IMR-90 (cell line): ENCODE measurements at regions not wholly inside any gene's neighbourhood (a gene's known extent, or its start where the extent isn't known, plus 50 kb on each side); places are given as distances from the start of the nearest gene placed in this dataset.

Source experiments
- ATAC-seq: fragments of 200-7000 bp; cut with Tn5 transposase; 2 replicates; pipeline ENCODE4 v1.9.1; 2020; ENCODE audit warnings: low read depth, mild to moderate bottlenecking, moderate library complexity
- BruUV-seq: library from RNA; stranded (reverse); fragments of 400-500 nt; replicated peaks from 2 replicates; lab custom pipeline; 2021; lab: Mats Ljungman, UMichigan
- CTCF ChIA-PET: fragments of 300-600 bp; formaldehyde crosslinking; extraction: SDS; loops from one replicate; lab custom pipeline; 2021; ENCODE audit warnings: antibody characterized with exemption; lab: Yijun Ruan, JAX
- POLR2A ChIA-PET: fragments of 300-600 bp; sonication (Branson Sonifier 250); formaldehyde crosslinking; loops from one replicate; lab custom pipeline; 2022; ENCODE audit warnings: antibody characterized with exemption; ENCODE audit not compliant: unreplicated experiment; lab: Charles Lee
- DNase-seq: peaks from one replicate; pipeline ENCODE4 v3.0.0; 2013
- H2AFZ ChIP-seq: replicated peaks from 2 replicates; pipeline ENCODE3; 2013; ENCODE audit warnings: low read length, mild to moderate bottlenecking; ENCODE audit not compliant: poor library complexity
- H2AK5ac ChIP-seq: 2 replicates; pipeline ENCODE4 v1.6.1; 2013; ENCODE audit warnings: low read depth, low read length, inconsistent platforms
- H2AK9ac ChIP-seq: replicated peaks from 2 replicates; pipeline ENCODE3; 2013; ENCODE audit warnings: mild to moderate bottlenecking, low read depth, low read length, moderate library complexity; ENCODE audit not compliant: poor library complexity
- H2BK120ac ChIP-seq: 2 replicates; pipeline ENCODE4 v1.6.1; 2013; ENCODE audit warnings: low read depth, low read length, inconsistent platforms
- H2BK15ac ChIP-seq: 3 replicates; pipeline ENCODE4 v1.6.1; 2013; ENCODE audit warnings: low read depth, low read length, inconsistent platforms
- H2BK20ac ChIP-seq: 2 replicates; pipeline ENCODE4 v1.6.1; 2013; ENCODE audit warnings: low read depth, mild to moderate bottlenecking, inconsistent platforms, low read length, moderate library complexity
- H2BK5ac ChIP-seq: 2 replicates; pipeline ENCODE4 v1.6.1; 2013; ENCODE audit warnings: mild to moderate bottlenecking, low read depth, low read length, inconsistent platforms; ENCODE audit not compliant: poor library complexity, severe bottlenecking
- H3K14ac ChIP-seq: replicated peaks from 2 replicates; pipeline ENCODE4 v1.6.1; 2013; ENCODE audit warnings: low read depth, low read length, inconsistent platforms
- H3K18ac ChIP-seq: 2 replicates; pipeline ENCODE4 v1.6.1; 2013; ENCODE audit warnings: low read depth, low read length, control low read depth
- H3K23ac ChIP-seq: 2 replicates; pipeline ENCODE4 v1.6.1; 2013; ENCODE audit warnings: low read depth, low read length, inconsistent platforms
- H3K27ac ChIP-seq: 2 replicates; pipeline ENCODE4 v1.5.1; 2013; ENCODE audit warnings: mild to moderate bottlenecking, control low read depth, low read length; ENCODE audit not compliant: insufficient read depth
- H3K27me3 ChIP-seq: 2 replicates; pipeline ENCODE4 v1.6.1; 2013; ENCODE audit warnings: low read length; ENCODE audit not compliant: control insufficient read depth, insufficient read depth
- H3K36me3 ChIP-seq: 2 replicates; pipeline ENCODE4 v1.6.1; 2013; ENCODE audit warnings: low read length, mixed read lengths; ENCODE audit not compliant: control insufficient read depth, insufficient read depth
- H3K4ac ChIP-seq: 2 replicates; pipeline ENCODE4 v1.6.1; 2013; ENCODE audit warnings: low read depth, low read length, inconsistent platforms
- H3K4me1 ChIP-seq: 2 replicates; pipeline ENCODE4 v1.6.1; 2013; ENCODE audit warnings: low read length, mixed read lengths; ENCODE audit not compliant: control insufficient read depth, insufficient read depth
- H3K4me2 ChIP-seq: 2 replicates; pipeline ENCODE4 v1.6.1; 2013; ENCODE audit warnings: low read depth, mild to moderate bottlenecking, control low read depth, low read length, moderate library complexity
- H3K4me3 ChIP-seq: 2 replicates; pipeline ENCODE4 v1.5.1; 2013; ENCODE audit warnings: low read depth, mild to moderate bottlenecking, control low read depth, low read length, moderate library complexity; ENCODE audit not compliant: insufficient read depth
- H3K56ac ChIP-seq: 2 replicates; pipeline ENCODE4 v1.6.1; 2013; ENCODE audit warnings: low read length, inconsistent platforms; ENCODE audit not compliant: insufficient read depth; ENCODE audit errors: extremely low read depth
- H3K79me1 ChIP-seq, 2 experiments: 2 replicates each; pipeline ENCODE4 v1.6.1; 2013; ENCODE audit warnings: low read length in 2 of 2, inconsistent platforms in 1 of 2, low read depth in 1 of 2
- H3K9ac ChIP-seq: 2 replicates; pipeline ENCODE4 v1.6.1; 2013; ENCODE audit warnings: low read depth, low read length, control low read depth
- H3K9me1 ChIP-seq: 2 replicates; pipeline ENCODE4 v1.6.1; 2013; ENCODE audit warnings: low read length, inconsistent platforms; ENCODE audit not compliant: insufficient read depth
- H3K9me3 ChIP-seq: 2 replicates; pipeline ENCODE4 v1.6.1; 2013; ENCODE audit warnings: low read length; ENCODE audit not compliant: control insufficient read depth, insufficient read depth
- H4K20me1 ChIP-seq: 2 replicates; pipeline ENCODE4 v1.6.1; 2013; ENCODE audit warnings: low read length, inconsistent platforms; ENCODE audit not compliant: insufficient read depth
- H4K5ac ChIP-seq: 2 replicates; pipeline ENCODE4 v1.6.1; 2013; ENCODE audit warnings: mild to moderate bottlenecking, low read depth, low read length, control low read depth
- H4K8ac ChIP-seq, 2 experiments: 2 replicates each; pipeline ENCODE4 v1.6.1; 2013; ENCODE audit warnings: low read depth in 2 of 2, low read length in 2 of 2, control low read depth in 1 of 2, inconsistent platforms in 1 of 2
- H4K91ac ChIP-seq: 2 replicates; pipeline ENCODE4 v1.6.1; 2013; ENCODE audit warnings: low read depth, low read length, inconsistent platforms; ENCODE audit not compliant: insufficient read depth
- CTCF ChIP-seq: conservative IDR thresholded peaks from 2 replicates; pipeline ENCODE4 v1.5.1; 2012; ENCODE audit warnings: mild to moderate bottlenecking, low read depth, low read length, improper control_type of control experiment
- FOS ChIP-seq: fragments of 150-350 bp; IDR thresholded peaks from 2 replicates; pipeline ENCODE4 v1.6.1; 2016; ENCODE audit warnings: low read depth, low read length
- MAZ ChIP-seq: IDR thresholded peaks from 2 replicates; pipeline ENCODE4 v1.6.1; 2012; ENCODE audit warnings: low read depth, mild to moderate bottlenecking, low read length, improper control_type of control experiment, moderate library complexity, borderline replicate concordance
- NFE2L2 ChIP-seq: fragments of 150-350 bp; IDR thresholded peaks from 2 replicates; pipeline ENCODE4 v1.6.1; 2016; ENCODE audit warnings: low read depth, mild to moderate bottlenecking, low read length
- RAD21 ChIP-seq: IDR thresholded peaks from 2 replicates; pipeline ENCODE4 v1.6.1; 2012; ENCODE audit warnings: low read length, improper control_type of control experiment
- WGBS, 2 experiments: methylation state at CpG; one replicate each; pipeline versions ENCODE4 v1.1.5 to v1.1.7; 2013; ENCODE audit warnings: missing lambda C conversion rate in 2 of 2; ENCODE audit not compliant: insufficient read length in 1 of 2; ENCODE audit errors: extremely low coverage in 2 of 2; 5-methylcytosine and 5-hydroxymethylcytosine counted together
- dilution Hi-C: fragments of 300-500 bp; cut with HindIII; formaldehyde crosslinking; loops from one replicate; pipeline ENCODE4 v1.14.3; 2018; ENCODE audit warnings: low sequenced_read_pairs; ENCODE audit not compliant: unreplicated experiment
- in situ Hi-C: fragments of 300-500 bp; cut with MboI; formaldehyde crosslinking; loops from 3 replicates; pipeline ENCODE4 v1.14.3; 2019; ENCODE audit warnings: low sequenced_read_pairs, inconsistent platforms, mixed read lengths
- intact Hi-C: fragments of 100-400 bp; cut with micrococcal nuclease; formaldehyde crosslinking; loops from 2 replicates; pipeline ENCODE4 v1.10.0; 2022

- Histone ChIP-seq H3K4ac (no peak overlapping the region), H3K56ac (no peak overlapping the region), H3K27ac (no peak overlapping the region), H2BK15ac (no peak overlapping the region), H4K91ac (no peak overlapping the region), H2AK9ac (no peak overlapping the region), H4K20me1 (no peaks in the 10 kb centered on the region), H4K5ac (no peak overlapping the region), H3K36me3 (no peaks in the 10 kb centered on the region), H3K79me1 (no peaks in the 10 kb centered on the region), H3K27me3 (peaks cover 1% of the 10 kb centered on the region; the same call in 1 of the 2 replicates), H3K18ac (no peak overlapping the region), H2BK5ac (no peak overlapping the region), H2AK5ac (no peak overlapping the region), H3K23ac (no peak overlapping the region), H3K4me3 (no peak overlapping the region), H2BK20ac (no peak overlapping the region), H3K4me2 (no peak overlapping the region), H3K4me1 (no peaks in the 10 kb centered on the region), H2AFZ (no peak overlapping the region), H2BK120ac (no peak overlapping the region), H4K8ac (no peak overlapping the region), H3K9me3 (no peaks in the 10 kb centered on the region), H3K9me1 (no peaks in the 10 kb centered on the region), H3K14ac (no peak overlapping the region), H3K9ac (no peak overlapping the region)
- in situ Hi-C loops: no loop called here
- BruUV-seq: no TSS peak
- CTCF ChIA-PET: no interaction called here
- intact Hi-C loops: no loop called here
- dilution Hi-C loops: no loop called here
- peak; percentile 37 for DNase-seq
- WGBS, 2 experiments: no CpG with 5 or more reads among the region's 2 CpGs
- no peak for ATAC-seq
- POLR2A ChIA-PET: no interaction called here
- TF ChIP-seq NFE2L2: peak; percentile 55; the same call in 1 of the 2 replicates
- no peak for TF ChIP-seq FOS
- TF ChIP-seq RAD21: no peak
- no peak for TF ChIP-seq CTCF
- no peak for TF ChIP-seq MAZ
Measured at GRCh38 chr13:48908381-48909055, 67.2 kb upstream of the FNDC3A start.
